ENCODE measurements at regions not wholly inside any gene's neighbourhood (a gene's known extent, or its start where the extent isn't known, plus 50 kb on each side); places are given as distances from the start of the nearest gene placed in this dataset.

DNA sequence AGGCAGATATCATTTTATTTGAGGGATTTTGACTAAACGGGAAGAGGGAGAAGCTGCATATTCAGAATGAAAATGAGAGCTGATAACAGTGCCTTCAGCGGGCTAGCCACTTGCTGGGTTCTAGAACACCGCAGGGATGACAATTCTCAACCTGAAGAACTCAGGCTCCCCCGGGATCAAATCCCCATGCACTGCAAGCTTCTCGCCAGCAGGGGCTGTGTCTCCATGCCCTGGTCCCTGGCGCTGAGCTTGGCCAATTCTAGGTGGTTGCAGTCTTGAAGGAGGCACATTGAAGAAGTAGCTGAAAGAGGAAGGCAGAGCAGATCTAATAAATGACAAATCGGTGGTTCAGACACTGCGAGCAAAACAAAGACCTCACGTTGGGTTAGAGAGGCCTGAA, 128.7 kb downstream of the UQCRFS1 start (continued):
- TF ChIP-seq REST (tag by site-specific recombination; IDR thresholded peaks at IDR 0.05), result no peak
- TF ChIP-seq ZNF292 (tag by site-specific recombination; IDR thresholded peaks at IDR 0.05; ENCODE audit: borderline replicate concordance, low read depth), result no peak
- TF ChIP-seq PBX3 (CRISPR knock-in tag; IDR thresholded peaks at IDR 0.05), result no peak
- TF ChIP-seq, protein P1, sequence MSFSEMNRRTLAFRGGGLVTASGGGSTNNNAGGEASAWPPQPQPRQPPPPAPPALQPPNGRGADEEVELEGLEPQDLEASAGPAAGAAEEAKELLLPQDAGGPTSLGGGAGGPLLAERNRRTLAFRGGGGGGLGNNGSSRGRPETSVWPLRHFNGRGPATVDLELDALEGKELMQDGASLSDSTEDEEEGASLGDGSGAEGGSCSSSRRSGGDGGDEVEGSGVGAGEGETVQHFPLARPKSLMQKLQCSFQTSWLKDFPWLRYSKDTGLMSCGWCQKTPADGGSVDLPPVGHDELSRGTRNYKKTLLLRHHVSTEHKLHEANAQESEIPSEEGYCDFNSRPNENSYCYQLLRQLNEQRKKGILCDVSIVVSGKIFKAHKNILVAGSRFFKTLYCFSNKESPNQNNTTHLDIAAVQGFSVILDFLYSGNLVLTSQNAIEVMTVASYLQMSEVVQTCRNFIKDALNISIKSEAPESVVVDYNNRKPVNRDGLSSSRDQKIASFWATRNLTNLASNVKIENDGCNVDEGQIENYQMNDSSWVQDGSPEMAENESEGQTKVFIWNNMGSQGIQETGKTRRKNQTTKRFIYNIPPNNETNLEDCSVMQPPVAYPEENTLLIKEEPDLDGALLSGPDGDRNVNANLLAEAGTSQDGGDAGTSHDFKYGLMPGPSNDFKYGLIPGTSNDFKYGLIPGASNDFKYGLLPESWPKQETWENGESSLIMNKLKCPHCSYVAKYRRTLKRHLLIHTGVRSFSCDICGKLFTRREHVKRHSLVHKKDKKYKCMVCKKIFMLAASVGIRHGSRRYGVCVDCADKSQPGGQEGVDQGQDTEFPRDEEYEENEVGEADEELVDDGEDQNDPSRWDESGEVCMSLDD (tag by site-specific recombination; IDR thresholded peaks at IDR 0.05), result no peak
- peak; percentile 58 for TF ChIP-seq SCRT2 (tag by site-specific recombination; IDR thresholded peaks at IDR 0.05)

- ChIA-PET CTCF (interaction anchor here (0.7 to 2.2 kb wide), 21 partner anchors 8 to 526 kb away, joined by 3 to 12 read pairs (median 4); no protein-coding TSS in a partner anchor), POLR2A (no interaction called here)
- H3K36me3 ChIP-seq (ENCODE audit: control insufficient read depth in 2 of 2, insufficient read depth in 1 of 2, low read length in 2 of 2), result no peaks in the 10 kb centered on the region
- no peak overlapping the region for H3K4me3 ChIP-seq (ENCODE audit: low read depth, low read length)
- no peak overlapping the region for H3K27ac ChIP-seq (ENCODE audit: extremely low read depth, low read depth, low read length)
- no peaks in the 10 kb centered on the region for H3K4me1 ChIP-seq (ENCODE audit: control insufficient read depth, insufficient read depth, low read length)
- peaks cover 4% of the 10 kb centered on the region for H3K9me3 ChIP-seq (ENCODE audit: control insufficient read depth, insufficient read depth, low read depth, low read length)
- TF ChIP-seq SCRT1 (tag by site-specific recombination; IDR thresholded peaks at IDR 0.05; ENCODE audit: borderline replicate concordance), result no peak
- no peak for TF ChIP-seq ZNF785 (tag by site-specific recombination; IDR thresholded peaks at IDR 0.05)
- no peak for TF ChIP-seq ZNF239 (tag by site-specific recombination; IDR thresholded peaks at IDR 0.05)
- TF ChIP-seq IKZF3 (tag by site-specific recombination; IDR thresholded peaks at IDR 0.05), result no peak
- no peak for TF ChIP-seq ZNF404 (tag by site-specific recombination; IDR thresholded peaks at IDR 0.05)
- no peak for TF ChIP-seq ZNF513 (tag by site-specific recombination; IDR thresholded peaks at IDR 0.05)
- TF ChIP-seq EGR2 (tag by site-specific recombination; IDR thresholded peaks at IDR 0.05; ENCODE audit: low read depth), result no peak
- no peak for TF ChIP-seq ZNF629 (tag by site-specific recombination; IDR thresholded peaks at IDR 0.05)
- TF ChIP-seq ZBTB49 (tag by site-specific recombination; IDR thresholded peaks at IDR 0.05; ENCODE audit: low read depth), result no peak
- TF ChIP-seq BCL11A (tag by site-specific recombination; IDR thresholded peaks at IDR 0.05; ENCODE audit: low read depth), result no peak
- no peak for TF ChIP-seq ZNF23 (tag by site-specific recombination; IDR thresholded peaks at IDR 0.05; ENCODE audit: borderline replicate concordance)
- no peak for TF ChIP-seq ZNF521 (tag by site-specific recombination; IDR thresholded peaks at IDR 0.05)
- no peak for TF ChIP-seq ZBTB48 (tag by site-specific recombination; IDR thresholded peaks at IDR 0.05)
- TF ChIP-seq, protein P2, sequence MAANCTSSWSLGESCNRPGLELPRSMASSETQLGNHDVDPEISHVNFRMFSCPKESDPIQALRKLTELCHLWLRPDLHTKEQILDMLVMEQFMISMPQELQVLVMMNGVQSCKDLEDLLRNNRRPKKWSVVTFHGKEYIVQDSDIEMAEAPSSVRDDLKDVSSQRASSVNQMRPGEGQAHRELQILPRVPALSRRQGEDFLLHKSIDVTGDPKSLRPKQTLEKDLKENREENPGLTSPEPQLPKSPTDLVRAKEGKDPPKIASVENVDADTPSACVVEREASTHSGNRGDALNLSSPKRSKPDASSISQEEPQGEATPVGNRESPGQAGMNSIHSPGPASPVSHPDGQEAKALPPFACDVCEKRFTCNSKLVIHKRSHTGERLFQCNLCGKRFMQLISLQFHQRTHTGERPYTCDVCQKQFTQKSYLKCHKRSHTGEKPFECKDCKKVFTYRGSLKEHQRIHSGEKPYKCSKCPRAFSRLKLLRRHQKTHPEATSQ (tag by site-specific recombination; IDR thresholded peaks at IDR 0.05), result no peak
- TF ChIP-seq ZSCAN18 (tag by site-specific recombination; IDR thresholded peaks at IDR 0.05), result no peak
Measured at GRCh38 chr19:29083863-29084262, 129.1 kb downstream of the UQCRFS1 start.
